ENCODE measurements at regions not wholly inside any gene's neighbourhood (a gene's known extent, or its start where the extent isn't known, plus 50 kb on each side); places are given as distances from the start of the nearest gene placed in this dataset.

DNA sequence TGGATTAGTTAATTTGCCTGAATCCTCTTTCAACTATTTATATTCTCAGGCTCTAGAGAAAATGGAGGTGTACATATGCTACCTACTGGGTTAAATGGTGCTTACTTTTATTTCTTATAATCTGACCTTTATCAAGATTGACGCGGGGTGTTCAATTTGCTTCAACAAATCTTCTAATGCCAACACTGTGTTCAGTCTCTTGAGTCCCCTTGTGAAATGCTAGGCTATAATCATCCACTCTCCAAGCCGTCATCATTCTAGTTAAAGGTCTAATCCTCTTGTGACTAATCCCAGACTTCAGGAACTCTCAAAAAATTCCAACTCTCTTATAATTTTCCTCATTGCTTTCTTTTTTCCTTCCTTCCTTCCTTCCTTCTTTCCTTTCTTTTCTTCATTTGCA lies 1396.2 kb downstream of the CDH8 start:
- TF ChIP-seq, protein P1, sequence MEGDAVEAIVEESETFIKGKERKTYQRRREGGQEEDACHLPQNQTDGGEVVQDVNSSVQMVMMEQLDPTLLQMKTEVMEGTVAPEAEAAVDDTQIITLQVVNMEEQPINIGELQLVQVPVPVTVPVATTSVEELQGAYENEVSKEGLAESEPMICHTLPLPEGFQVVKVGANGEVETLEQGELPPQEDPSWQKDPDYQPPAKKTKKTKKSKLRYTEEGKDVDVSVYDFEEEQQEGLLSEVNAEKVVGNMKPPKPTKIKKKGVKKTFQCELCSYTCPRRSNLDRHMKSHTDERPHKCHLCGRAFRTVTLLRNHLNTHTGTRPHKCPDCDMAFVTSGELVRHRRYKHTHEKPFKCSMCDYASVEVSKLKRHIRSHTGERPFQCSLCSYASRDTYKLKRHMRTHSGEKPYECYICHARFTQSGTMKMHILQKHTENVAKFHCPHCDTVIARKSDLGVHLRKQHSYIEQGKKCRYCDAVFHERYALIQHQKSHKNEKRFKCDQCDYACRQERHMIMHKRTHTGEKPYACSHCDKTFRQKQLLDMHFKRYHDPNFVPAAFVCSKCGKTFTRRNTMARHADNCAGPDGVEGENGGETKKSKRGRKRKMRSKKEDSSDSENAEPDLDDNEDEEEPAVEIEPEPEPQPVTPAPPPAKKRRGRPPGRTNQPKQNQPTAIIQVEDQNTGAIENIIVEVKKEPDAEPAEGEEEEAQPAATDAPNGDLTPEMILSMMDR (IDR thresholded peaks at IDR 0.05 in 4 of 5, conservative IDR thresholded peaks at IDR 0.05 in 1 of 5), result no peak
- no peak for TF ChIP-seq POLR2A (IDR thresholded peaks at IDR 0.05)
